ENCODE measurements at regions not wholly inside any gene's neighbourhood (a gene's known extent, or its start where the extent isn't known, plus 50 kb on each side); places are given as distances from the start of the nearest gene placed in this dataset.

DNA sequence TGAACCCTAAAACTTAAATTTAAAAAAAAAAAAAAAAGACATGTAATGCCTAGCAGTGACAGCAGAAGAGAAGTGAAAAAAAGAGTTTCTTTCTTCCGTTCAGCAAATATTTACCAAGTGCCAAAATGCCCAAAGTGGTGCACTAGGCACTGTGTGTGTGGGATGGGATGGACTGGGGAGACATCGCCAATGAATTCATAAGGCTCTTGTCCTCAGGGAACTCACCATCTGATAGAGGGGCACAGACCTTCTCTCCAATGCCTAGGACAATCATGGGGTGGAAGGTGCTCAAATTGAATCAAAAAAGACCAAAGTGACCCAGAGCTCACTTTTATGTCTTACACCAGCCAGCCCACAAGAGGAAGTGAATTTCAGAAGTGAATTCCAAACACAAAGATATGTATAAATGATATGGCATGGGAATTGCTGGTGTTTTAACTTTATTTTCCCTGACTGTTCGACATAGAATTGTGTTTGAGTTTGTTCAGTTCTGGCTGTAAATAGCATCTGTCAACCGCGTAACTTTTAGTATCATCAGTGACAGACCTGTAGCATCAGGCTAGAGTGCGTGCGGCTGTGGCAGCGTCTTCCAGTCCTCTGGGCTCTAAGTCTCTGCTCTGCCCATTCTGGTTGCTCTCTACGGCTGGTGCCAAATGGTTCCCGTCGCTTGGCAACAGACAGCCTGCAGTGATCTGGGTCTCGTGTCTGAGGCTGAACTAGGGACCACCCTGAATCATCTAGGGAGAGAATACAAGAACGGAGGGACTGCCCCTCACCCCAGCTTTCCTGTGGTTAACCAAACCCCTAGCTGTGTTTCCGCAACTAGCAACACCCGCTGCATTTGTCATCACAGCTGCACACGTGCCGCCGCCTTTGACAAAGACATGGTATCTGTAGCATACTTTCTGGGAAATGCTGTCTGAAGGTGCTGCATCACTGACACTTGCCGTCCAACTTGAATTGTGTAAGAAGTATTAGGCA lies 154.0 kb upstream of the THBS1 start:
- CTCF ChIA-PET: no interaction called here
- no peaks in the 10 kb centered on the region for H3K27me3 ChIP-seq (ENCODE audit: control insufficient read depth, insufficient read depth, low read length)
- DNase-seq (ENCODE audit: low read depth, low spot score): no peak
- H3K27ac ChIP-seq (ENCODE audit: low read depth, low read length): peak overlapping the region; percentile 3
- TF ChIP-seq, protein P1, sequence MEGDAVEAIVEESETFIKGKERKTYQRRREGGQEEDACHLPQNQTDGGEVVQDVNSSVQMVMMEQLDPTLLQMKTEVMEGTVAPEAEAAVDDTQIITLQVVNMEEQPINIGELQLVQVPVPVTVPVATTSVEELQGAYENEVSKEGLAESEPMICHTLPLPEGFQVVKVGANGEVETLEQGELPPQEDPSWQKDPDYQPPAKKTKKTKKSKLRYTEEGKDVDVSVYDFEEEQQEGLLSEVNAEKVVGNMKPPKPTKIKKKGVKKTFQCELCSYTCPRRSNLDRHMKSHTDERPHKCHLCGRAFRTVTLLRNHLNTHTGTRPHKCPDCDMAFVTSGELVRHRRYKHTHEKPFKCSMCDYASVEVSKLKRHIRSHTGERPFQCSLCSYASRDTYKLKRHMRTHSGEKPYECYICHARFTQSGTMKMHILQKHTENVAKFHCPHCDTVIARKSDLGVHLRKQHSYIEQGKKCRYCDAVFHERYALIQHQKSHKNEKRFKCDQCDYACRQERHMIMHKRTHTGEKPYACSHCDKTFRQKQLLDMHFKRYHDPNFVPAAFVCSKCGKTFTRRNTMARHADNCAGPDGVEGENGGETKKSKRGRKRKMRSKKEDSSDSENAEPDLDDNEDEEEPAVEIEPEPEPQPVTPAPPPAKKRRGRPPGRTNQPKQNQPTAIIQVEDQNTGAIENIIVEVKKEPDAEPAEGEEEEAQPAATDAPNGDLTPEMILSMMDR (IDR thresholded peaks at IDR 0.05; ENCODE audit: low read depth, low read length): no peak
- POLR2A ChIA-PET: interaction anchor here (0.8 kb wide), 2 partner anchors 46 to 155 kb away, joined by 3 to 4 read pairs; no protein-coding TSS in a partner anchor
- H3K9me3 ChIP-seq (ENCODE audit: control insufficient read depth, insufficient read depth, low read length): no peaks in the 10 kb centered on the region
- H3K4me3 ChIP-seq (ENCODE audit: low read depth, low read length): peak overlapping the region; percentile 14

DNA sequence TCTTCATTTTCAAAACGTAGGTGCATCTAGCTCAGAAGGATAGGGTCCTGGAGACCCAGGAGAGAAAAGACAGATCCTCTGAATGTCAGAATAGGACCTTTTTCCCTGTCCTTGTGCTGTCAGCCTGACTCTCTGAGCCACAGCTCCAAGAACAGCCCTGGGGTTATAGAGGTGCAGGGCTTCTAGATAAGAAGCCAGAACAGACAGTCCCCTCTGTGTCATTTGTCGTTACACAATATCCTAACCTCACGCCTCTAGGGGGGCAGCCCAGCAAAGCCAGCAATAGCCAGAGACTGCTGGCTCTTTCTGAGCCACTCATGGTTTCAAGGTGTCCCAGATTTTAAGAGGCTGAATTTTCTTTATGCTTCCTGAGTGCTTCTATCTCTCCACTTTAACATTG lies 153.2 kb upstream of the THBS1 start:
- ChIA-PET POLR2A (interaction anchor here (0.8 kb wide), 2 partner anchors 45 to 154 kb away, joined by 3 to 4 read pairs; no protein-coding TSS in a partner anchor), CTCF (no interaction called here)
- DNase-seq (ENCODE audit: low read depth, low spot score): no peak
- H3K4me3 ChIP-seq (ENCODE audit: low read depth, low read length): no peak overlapping the region
- H3K9me3 ChIP-seq (ENCODE audit: control insufficient read depth, insufficient read depth, low read length): no peaks in the 10 kb centered on the region
- no peak overlapping the region for H3K27ac ChIP-seq (ENCODE audit: low read depth, low read length)
- H3K27me3 ChIP-seq (ENCODE audit: control insufficient read depth, insufficient read depth, low read length): no peaks in the 10 kb centered on the region
- TF ChIP-seq, protein P1 (IDR thresholded peaks at IDR 0.05; ENCODE audit: low read depth, low read length): no peak

DNA sequence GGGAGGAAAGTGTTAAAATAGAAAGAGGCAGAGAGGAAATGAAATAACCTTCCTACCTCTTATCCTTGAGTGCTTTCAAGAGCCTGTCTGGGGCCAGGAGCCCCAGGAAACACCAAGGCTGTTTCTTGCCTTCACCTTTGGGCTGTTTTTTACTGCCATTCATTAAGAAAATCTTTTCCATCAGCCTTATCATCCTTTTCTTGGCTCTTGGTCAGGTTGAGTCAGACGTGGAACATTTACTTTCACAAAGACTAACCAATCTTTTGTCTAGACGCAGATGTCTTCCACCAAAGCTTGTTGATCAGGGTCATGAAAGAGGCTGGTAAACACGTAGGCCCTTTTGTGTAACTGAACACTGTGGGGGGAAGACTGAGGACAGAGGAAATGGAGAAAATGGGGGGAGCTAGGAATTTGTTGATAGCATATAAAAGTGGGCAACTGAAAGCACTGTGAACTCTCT lies 151.0 kb upstream of the THBS1 start:
- Histone ChIP-seq H3K27me3 (ENCODE audit: control insufficient read depth, insufficient read depth, low read length) (no peaks in the 10 kb centered on the region), H3K4me3 (ENCODE audit: low read depth, low read length) (no peak overlapping the region), H3K27ac (ENCODE audit: low read depth, low read length) (peak overlapping the region; percentile 42), H3K9me3 (ENCODE audit: control insufficient read depth, insufficient read depth, low read length) (no peaks in the 10 kb centered on the region)
- TF ChIP-seq, protein P1 (IDR thresholded peaks at IDR 0.05; ENCODE audit: low read depth, low read length): no peak
- POLR2A ChIA-PET: interaction anchor here (1.1 kb wide), 1 partner anchor 150 kb away, joined by 4 read pairs; the partner anchor contains the start of gene THBS1
- CTCF ChIA-PET: no interaction called here
- DNase-seq (ENCODE audit: low read depth, low spot score): peak; percentile 68

DNA sequence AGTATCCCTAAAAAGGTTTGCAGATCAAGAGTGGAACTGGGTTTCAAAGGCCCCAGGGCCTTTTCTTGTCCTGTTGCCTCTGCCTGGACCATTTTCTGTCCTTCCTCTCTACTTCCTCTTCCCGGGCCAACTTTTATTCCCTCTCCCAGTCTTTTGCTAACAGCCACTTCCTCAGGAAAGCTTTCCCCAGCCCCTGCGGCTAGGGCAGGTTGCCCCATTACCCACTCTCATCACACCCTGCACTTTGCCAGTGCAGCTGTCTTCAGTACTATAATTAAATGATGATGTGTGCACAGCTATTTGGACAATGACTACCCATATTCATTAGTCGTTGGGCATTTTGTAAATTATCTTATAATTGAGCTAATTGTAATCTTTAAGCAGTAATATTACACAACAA lies 150.5 kb upstream of the THBS1 start:
- ChIA-PET CTCF (no interaction called here), POLR2A (interaction anchor here (1.1 kb wide), 1 partner anchor 150 kb away, joined by 4 read pairs; the partner anchor contains the start of gene THBS1)
- no peak for DNase-seq (ENCODE audit: low read depth, low spot score)
- Histone ChIP-seq H3K27me3 (ENCODE audit: control insufficient read depth, insufficient read depth, low read length) (no peaks in the 10 kb centered on the region), H3K27ac (ENCODE audit: low read depth, low read length) (peak overlapping the region; percentile 42), H3K9me3 (ENCODE audit: control insufficient read depth, insufficient read depth, low read length) (no peaks in the 10 kb centered on the region), H3K4me3 (ENCODE audit: low read depth, low read length) (no peak overlapping the region)
- TF ChIP-seq, protein P1 (IDR thresholded peaks at IDR 0.05; ENCODE audit: low read depth, low read length): no peak

DNA sequence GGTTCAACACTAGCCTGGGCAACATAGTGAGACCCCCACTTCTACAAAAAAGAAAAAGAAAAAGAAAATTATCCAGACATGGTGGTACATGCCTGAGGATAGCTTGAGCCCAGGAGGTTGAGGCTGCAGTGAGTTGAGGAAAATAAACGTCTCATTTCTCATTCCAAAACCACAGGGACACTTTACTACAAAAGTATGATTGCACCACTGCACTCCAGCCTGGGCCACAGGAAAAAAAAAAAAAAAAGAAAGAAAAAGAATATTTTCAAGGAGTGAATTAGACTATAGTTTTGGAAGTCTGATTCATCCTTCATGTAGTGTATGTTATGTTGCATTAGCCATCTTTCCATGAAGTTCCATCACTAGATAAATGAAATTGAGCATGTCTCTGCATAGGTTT lies 149.5 kb upstream of the THBS1 start:
- ChIA-PET POLR2A (no interaction called here), CTCF (no interaction called here)
- no peak overlapping the region for H3K4me3 ChIP-seq (ENCODE audit: low read depth, low read length)
- TF ChIP-seq, protein P1 (IDR thresholded peaks at IDR 0.05; ENCODE audit: low read depth, low read length): no peak
- no peaks in the 10 kb centered on the region for H3K27me3 ChIP-seq (ENCODE audit: control insufficient read depth, insufficient read depth, low read length)
- DNase-seq (ENCODE audit: low read depth, low spot score): no peak
- no peak overlapping the region for H3K27ac ChIP-seq (ENCODE audit: low read depth, low read length)
- H3K9me3 ChIP-seq (ENCODE audit: control insufficient read depth, insufficient read depth, low read length): no peaks in the 10 kb centered on the region
